ENCODE measurements at regions not wholly inside any gene's neighbourhood (a gene's known extent, or its start where the extent isn't known, plus 50 kb on each side); places are given as distances from the start of the nearest gene placed in this dataset.
"Not testable (repeated sequence)": the region's sequence is repeated elsewhere in the genome, so short reads cannot be mapped to it uniquely, and the experiment has no call there.

- DNase-seq (ENCODE audit: low spot score): no peak
These were observed 714.7 kb upstream of the PCDH20 start for GRCh38 chr13:62130062-62130970.

- no peak for DNase-seq (ENCODE audit: low spot score)
These were observed 713.4 kb upstream of the PCDH20 start for GRCh38 chr13:62129000-62129551.

- DNase-seq (ENCODE audit: low spot score): no peak
These were observed 710.8 kb upstream of the PCDH20 start for GRCh38 chr13:62126400-62126799.

- no peak for DNase-seq (ENCODE audit: low spot score)
These were observed 709.8 kb upstream of the PCDH20 start for GRCh38 chr13:62125451-62125850.

- DNase-seq (ENCODE audit: low spot score): no peak
These were observed 707.8 kb upstream of the PCDH20 start for GRCh38 chr13:62123409-62123808.

- no peak for DNase-seq (ENCODE audit: low spot score)
These were observed 706.8 kb upstream of the PCDH20 start for GRCh38 chr13:62122434-62122833.

GRCh38 chr13:62119739-62120700 lies 704.4 kb upstream of the PCDH20 start:
- peak; percentile 59 for DNase-seq (ENCODE audit: low spot score)

- no peak for DNase-seq (ENCODE audit: low spot score)
These were observed 700.2 kb upstream of the PCDH20 start for GRCh38 chr13:62115831-62116230.

GRCh38 chr13:62113179-62113578 lies 697.5 kb upstream of the PCDH20 start:
- no peak for DNase-seq (ENCODE audit: low spot score)

- DNase-seq (ENCODE audit: low spot score): no peak
These were observed 694.4 kb upstream of the PCDH20 start for GRCh38 chr13:62110079-62110478.

GRCh38 chr13:62104136-62104535 lies 688.5 kb upstream of the PCDH20 start:
- DNase-seq (ENCODE audit: low spot score): not testable (repeated sequence)

GRCh38 chr13:62096652-62097051 lies 681.0 kb upstream of the PCDH20 start:
- DNase-seq (ENCODE audit: low spot score): no peak

GRCh38 chr13:62094932-62095331 lies 679.3 kb upstream of the PCDH20 start:
- DNase-seq (ENCODE audit: low spot score): no peak

GRCh38 chr13:62093984-62094780 lies 678.5 kb upstream of the PCDH20 start:
- DNase-seq (ENCODE audit: low spot score): no peak

- DNase-seq (ENCODE audit: low spot score): no peak
These were observed 677.3 kb upstream of the PCDH20 start for GRCh38 chr13:62092949-62093348.

- no peak for DNase-seq (ENCODE audit: low spot score)
These were observed 676.9 kb upstream of the PCDH20 start for GRCh38 chr13:62092536-62092935.

GRCh38 chr13:62088165-62088564 lies 672.5 kb upstream of the PCDH20 start:
- DNase-seq (ENCODE audit: low spot score): no peak

- DNase-seq (ENCODE audit: low spot score): no peak
These were observed 671.5 kb upstream of the PCDH20 start for GRCh38 chr13:62087124-62087523.

GRCh38 chr13:62085337-62086229 lies 669.9 kb upstream of the PCDH20 start:
- no peak for DNase-seq (ENCODE audit: low spot score)

GRCh38 chr13:62084728-62085127 lies 669.1 kb upstream of the PCDH20 start:
- DNase-seq (ENCODE audit: low spot score): no peak

Measured in HT-29 (cell line).